ENCODE measurements at regions not wholly inside any gene's neighbourhood (a gene's known extent, or its start where the extent isn't known, plus 50 kb on each side); places are given as distances from the start of the nearest gene placed in this dataset.

- no peak for DNase-seq
Observed at GRCh38 chr4:178838776-178839175, 1396.5 kb upstream of the AGA start.

- DNase-seq = no peak
Observed at GRCh38 chr4:178856139-178856800, 1414.0 kb upstream of the AGA start.

GRCh38 chr4:178871476-178871875, 1429.2 kb upstream of the AGA start:
- DNase-seq = no peak

GRCh38 chr4:178881937-178882336, 1439.7 kb upstream of the AGA start:
- no peak for DNase-seq

- DNase-seq = no peak
Observed at GRCh38 chr4:178894126-178894525, 1451.9 kb upstream of the AGA start.

GRCh38 chr4:178899084-178899483, 1456.8 kb upstream of the AGA start:
- no peak for DNase-seq

GRCh38 chr4:178917756-178918155, 1475.5 kb upstream of the AGA start:
- no peak for DNase-seq

GRCh38 chr4:178937130-178937529, 1494.9 kb upstream of the AGA start:
- no peak for DNase-seq

GRCh38 chr4:178941975-178942374, 1499.7 kb upstream of the AGA start:
- DNase-seq = no peak

- DNase-seq = no peak
Observed at GRCh38 chr4:178953447-178954120, 1511.3 kb upstream of the AGA start.

GRCh38 chr4:178955614-178956013, 1513.4 kb upstream of the AGA start:
- DNase-seq = no peak

GRCh38 chr4:178958725-178959440, 1516.6 kb upstream of the AGA start:
- no peak for DNase-seq

GRCh38 chr4:178963446-178964045, 1521.3 kb upstream of the AGA start:
- no peak for DNase-seq

GRCh38 chr4:178966644-178967043, 1524.4 kb upstream of the AGA start:
- no peak for DNase-seq

- no peak for DNase-seq
Observed at GRCh38 chr4:178970433-178971140, 1528.3 kb upstream of the AGA start.

GRCh38 chr4:178976861-178977260, 1534.6 kb upstream of the AGA start:
- DNase-seq = no peak

GRCh38 chr4:178993306-178993705, 1551.1 kb upstream of the AGA start:
- DNase-seq = no peak

- no peak for DNase-seq
Observed at GRCh38 chr4:179001918-179002317, 1559.7 kb upstream of the AGA start.

- no peak for DNase-seq
Observed at GRCh38 chr4:179007755-179008154, 1565.5 kb upstream of the AGA start.

- no peak for DNase-seq
Observed at GRCh38 chr4:179017581-179017980, 1575.3 kb upstream of the AGA start.

- DNase-seq = no peak
Observed at GRCh38 chr4:179027569-179027968, 1585.3 kb upstream of the AGA start.

- DNase-seq = no peak
Observed at GRCh38 chr4:179028321-179028720, 1586.1 kb upstream of the AGA start.

- DNase-seq = no peak
Observed at GRCh38 chr4:179029683-179030082, 1587.4 kb upstream of the AGA start.

Data from fibroblast of skin of right quadriceps (primary cell).